ENCODE measurements at regions not wholly inside any gene's neighbourhood (a gene's known extent, or its start where the extent isn't known, plus 50 kb on each side); places are given as distances from the start of the nearest gene placed in this dataset.

DNA sequence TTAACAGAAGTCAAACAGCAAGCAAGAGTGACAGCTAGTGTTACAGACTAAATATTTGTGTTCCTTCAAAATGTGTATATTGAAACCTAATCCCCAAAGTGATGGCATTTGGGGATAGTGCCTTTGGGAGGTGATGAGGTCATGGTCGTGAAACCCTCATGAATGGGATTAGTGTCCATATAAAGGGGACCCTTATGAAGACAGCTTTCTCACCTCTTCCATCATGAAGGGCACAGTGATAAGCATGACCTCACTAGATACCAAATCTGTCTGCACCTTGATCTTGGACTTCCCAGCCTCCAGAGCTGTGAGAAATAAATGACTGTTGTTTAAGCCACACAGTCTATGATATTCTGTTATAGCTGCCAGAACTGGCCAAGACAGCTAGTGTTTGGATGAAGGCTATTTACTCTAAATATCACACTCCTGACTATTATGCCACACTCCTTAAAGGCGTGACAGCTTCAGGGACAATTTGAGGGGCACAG is 235.7 kb upstream of the TMEM72 start:
- CTCF ChIA-PET: no interaction called here
- no TSS peak for BruUV-seq (replicated peaks)
- Mint-ChIP-seq H3K36me3 (ENCODE audit: insufficient read depth, unreplicated experiment) (no peaks in the 10 kb centered on the region), H3K4me3 (ENCODE audit: low read depth, unreplicated experiment) (no peak overlapping the region), H3K4me1 (ENCODE audit: low read depth, unreplicated experiment) (no peaks in the 10 kb centered on the region), H3K27ac (ENCODE audit: unreplicated experiment) (no peak overlapping the region), H3K27me3 (ENCODE audit: unreplicated experiment) (peaks cover 49% of the 10 kb centered on the region), H3K9me3 (ENCODE audit: low read depth, unreplicated experiment) (peaks cover 2% of the 10 kb centered on the region)
- no peak for DNase-seq
- intact Hi-C loops (cut with micrococcal nuclease; ENCODE audit: unreplicated experiment): no loop called here
- TF ChIP-seq, protein P1, sequence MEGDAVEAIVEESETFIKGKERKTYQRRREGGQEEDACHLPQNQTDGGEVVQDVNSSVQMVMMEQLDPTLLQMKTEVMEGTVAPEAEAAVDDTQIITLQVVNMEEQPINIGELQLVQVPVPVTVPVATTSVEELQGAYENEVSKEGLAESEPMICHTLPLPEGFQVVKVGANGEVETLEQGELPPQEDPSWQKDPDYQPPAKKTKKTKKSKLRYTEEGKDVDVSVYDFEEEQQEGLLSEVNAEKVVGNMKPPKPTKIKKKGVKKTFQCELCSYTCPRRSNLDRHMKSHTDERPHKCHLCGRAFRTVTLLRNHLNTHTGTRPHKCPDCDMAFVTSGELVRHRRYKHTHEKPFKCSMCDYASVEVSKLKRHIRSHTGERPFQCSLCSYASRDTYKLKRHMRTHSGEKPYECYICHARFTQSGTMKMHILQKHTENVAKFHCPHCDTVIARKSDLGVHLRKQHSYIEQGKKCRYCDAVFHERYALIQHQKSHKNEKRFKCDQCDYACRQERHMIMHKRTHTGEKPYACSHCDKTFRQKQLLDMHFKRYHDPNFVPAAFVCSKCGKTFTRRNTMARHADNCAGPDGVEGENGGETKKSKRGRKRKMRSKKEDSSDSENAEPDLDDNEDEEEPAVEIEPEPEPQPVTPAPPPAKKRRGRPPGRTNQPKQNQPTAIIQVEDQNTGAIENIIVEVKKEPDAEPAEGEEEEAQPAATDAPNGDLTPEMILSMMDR (IDR thresholded peaks at IDR 0.05; ENCODE audit: unreplicated experiment): no peak

DNA sequence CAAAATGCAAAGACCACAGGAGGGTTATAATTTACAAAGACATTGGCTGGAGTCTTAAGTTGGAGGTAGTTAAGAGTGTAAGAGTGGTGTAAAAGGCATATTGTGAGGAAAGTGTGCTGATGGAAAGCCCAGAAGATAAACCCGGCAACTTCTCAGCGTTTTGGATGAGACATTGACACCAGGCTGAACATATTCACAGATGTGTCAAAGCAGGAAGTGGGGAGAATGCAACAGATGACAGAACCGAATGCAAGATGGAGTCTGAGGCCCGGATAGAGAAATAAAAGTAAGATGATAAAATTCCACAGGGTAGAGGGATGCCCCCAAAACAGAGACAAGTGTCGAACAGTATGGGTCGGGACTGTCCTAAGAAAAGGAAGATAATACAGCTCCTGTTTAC is 230.4 kb upstream of the TMEM72 start:
- Mint-ChIP-seq H3K4me3 (ENCODE audit: low read depth, unreplicated experiment) (no peak overlapping the region), H3K4me1 (ENCODE audit: low read depth, unreplicated experiment) (no peaks in the 10 kb centered on the region), H3K9me3 (ENCODE audit: low read depth, unreplicated experiment) (peaks cover 2% of the 10 kb centered on the region), H3K27ac (ENCODE audit: unreplicated experiment) (no peak overlapping the region), H3K27me3 (ENCODE audit: unreplicated experiment) (peaks cover 60% of the 10 kb centered on the region), H3K36me3 (ENCODE audit: insufficient read depth, unreplicated experiment) (no peaks in the 10 kb centered on the region)
- BruUV-seq (replicated peaks): no TSS peak
- CTCF ChIA-PET: no interaction called here
- intact Hi-C loops (cut with micrococcal nuclease; ENCODE audit: unreplicated experiment): no loop called here
- DNase-seq: no peak
- TF ChIP-seq, protein P1 (IDR thresholded peaks at IDR 0.05; ENCODE audit: unreplicated experiment): no peak

DNA sequence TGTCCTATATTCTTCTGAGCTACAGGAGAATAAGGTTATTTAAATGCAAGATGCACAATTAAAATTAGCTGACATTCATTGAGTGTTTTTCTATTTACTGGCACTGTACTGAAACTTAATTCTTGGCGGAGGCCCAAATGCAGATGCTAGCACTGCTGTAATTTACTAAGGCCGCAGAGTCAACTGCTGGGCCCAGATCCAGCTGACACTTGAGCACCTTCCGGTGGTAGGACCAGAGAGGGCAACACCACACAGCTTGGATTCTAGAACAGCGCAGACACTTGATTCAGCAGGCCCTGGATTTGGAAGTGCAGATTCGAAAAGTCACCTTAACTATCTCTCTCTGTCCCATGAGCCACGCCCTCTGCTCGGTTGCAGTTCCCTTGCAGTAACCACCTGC is 228.6 kb upstream of the TMEM72 start:
- peaks cover 43% of the 10 kb centered on the region for H3K27me3 Mint-ChIP-seq (ENCODE audit: unreplicated experiment)
- H3K4me1 Mint-ChIP-seq (ENCODE audit: low read depth, unreplicated experiment): no peaks in the 10 kb centered on the region
- no peaks in the 10 kb centered on the region for H3K9me3 Mint-ChIP-seq (ENCODE audit: low read depth, unreplicated experiment)
- H3K27ac Mint-ChIP-seq (ENCODE audit: unreplicated experiment): no peak overlapping the region
- no peaks in the 10 kb centered on the region for H3K36me3 Mint-ChIP-seq (ENCODE audit: insufficient read depth, unreplicated experiment)
- TF ChIP-seq, protein P1 (IDR thresholded peaks at IDR 0.05; ENCODE audit: unreplicated experiment): no peak
- DNase-seq: no peak
- H3K4me3 Mint-ChIP-seq (ENCODE audit: low read depth, unreplicated experiment): no peak overlapping the region
- no TSS peak for BruUV-seq (replicated peaks)
- intact Hi-C loops (cut with micrococcal nuclease; ENCODE audit: unreplicated experiment): no loop called here
- CTCF ChIA-PET: no interaction called here

DNA sequence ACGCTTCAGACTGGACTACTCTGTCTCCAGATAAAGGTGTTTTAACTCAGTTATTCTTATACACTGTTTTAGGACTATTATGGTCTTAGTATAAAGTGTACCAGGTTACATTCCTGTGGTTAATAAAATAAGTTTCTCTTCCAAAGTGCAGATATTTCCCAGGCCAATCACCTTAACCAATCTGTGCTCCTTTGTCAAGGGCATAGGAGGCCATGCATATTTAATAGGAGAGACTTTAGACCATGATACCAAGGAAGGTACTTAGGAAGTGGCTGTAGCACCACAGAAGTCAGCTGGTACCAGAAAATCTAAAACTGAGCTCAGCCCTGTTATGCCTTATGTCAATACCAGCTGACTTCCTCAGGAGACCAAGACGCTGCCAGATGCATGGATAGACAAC is 226.5 kb upstream of the TMEM72 start:
- no peaks in the 10 kb centered on the region for H3K9me3 Mint-ChIP-seq (ENCODE audit: low read depth, unreplicated experiment)
- no TSS peak for BruUV-seq (replicated peaks)
- H3K27ac Mint-ChIP-seq (ENCODE audit: unreplicated experiment): no peak overlapping the region
- H3K4me3 Mint-ChIP-seq (ENCODE audit: low read depth, unreplicated experiment): no peak overlapping the region
- CTCF ChIA-PET: no interaction called here
- TF ChIP-seq, protein P1 (IDR thresholded peaks at IDR 0.05; ENCODE audit: unreplicated experiment): no peak
- H3K36me3 Mint-ChIP-seq (ENCODE audit: insufficient read depth, unreplicated experiment): no peaks in the 10 kb centered on the region
- intact Hi-C loops (cut with micrococcal nuclease; ENCODE audit: unreplicated experiment): no loop called here
- no peaks in the 10 kb centered on the region for H3K4me1 Mint-ChIP-seq (ENCODE audit: low read depth, unreplicated experiment)
- H3K27me3 Mint-ChIP-seq (ENCODE audit: unreplicated experiment): peaks cover 21% of the 10 kb centered on the region
- DNase-seq: no peak

All from Calu3 (cell line).